ENCODE measurements at regions not wholly inside any gene's neighbourhood (a gene's known extent, or its start where the extent isn't known, plus 50 kb on each side); places are given as distances from the start of the nearest gene placed in this dataset.

- TF ChIP-seq JUN (IDR thresholded peaks at IDR 0.05; ENCODE audit: low read depth, low read length) (no peak), RAD21 (IDR thresholded peaks at IDR 0.05 in 1 of 2, conservative IDR thresholded peaks at IDR 0.05 in 1 of 2; ENCODE audit: low read depth in 2 of 2, low read length in 2 of 2) (peak; percentile 37 to 43; a peak in 3 of 4 replicates), NRF1 (IDR thresholded peaks at IDR 0.05; ENCODE audit: low read depth, low read length) (no peak), POLR2A (IDR thresholded peaks at IDR 0.05; ENCODE audit: control extremely low read depth in 1 of 2, low read depth in 2 of 2, low read length in 2 of 2) (no peak), SIN3A (conservative IDR thresholded peaks at IDR 0.05 in 1 of 2, IDR thresholded peaks at IDR 0.05 in 1 of 2; ENCODE audit: low read depth in 1 of 2, low read length in 2 of 2) (no peak), CEBPB (IDR thresholded peaks at IDR 0.05; ENCODE audit: low read depth, low read length) (no peak), CBX5 (IDR thresholded peaks at IDR 0.05; ENCODE audit: low read depth, low read length) (no peak), TAF1 (IDR thresholded peaks at IDR 0.05; ENCODE audit: low read depth, low read length) (no peak), EZH2 (IDR thresholded peaks at IDR 0.05; ENCODE audit: low read depth, low read length, severe bottlenecking) (no peak), CHD1 (IDR thresholded peaks at IDR 0.05; ENCODE audit: low read depth, low read length) (no peak)
- TF ChIP-seq, protein P1, sequence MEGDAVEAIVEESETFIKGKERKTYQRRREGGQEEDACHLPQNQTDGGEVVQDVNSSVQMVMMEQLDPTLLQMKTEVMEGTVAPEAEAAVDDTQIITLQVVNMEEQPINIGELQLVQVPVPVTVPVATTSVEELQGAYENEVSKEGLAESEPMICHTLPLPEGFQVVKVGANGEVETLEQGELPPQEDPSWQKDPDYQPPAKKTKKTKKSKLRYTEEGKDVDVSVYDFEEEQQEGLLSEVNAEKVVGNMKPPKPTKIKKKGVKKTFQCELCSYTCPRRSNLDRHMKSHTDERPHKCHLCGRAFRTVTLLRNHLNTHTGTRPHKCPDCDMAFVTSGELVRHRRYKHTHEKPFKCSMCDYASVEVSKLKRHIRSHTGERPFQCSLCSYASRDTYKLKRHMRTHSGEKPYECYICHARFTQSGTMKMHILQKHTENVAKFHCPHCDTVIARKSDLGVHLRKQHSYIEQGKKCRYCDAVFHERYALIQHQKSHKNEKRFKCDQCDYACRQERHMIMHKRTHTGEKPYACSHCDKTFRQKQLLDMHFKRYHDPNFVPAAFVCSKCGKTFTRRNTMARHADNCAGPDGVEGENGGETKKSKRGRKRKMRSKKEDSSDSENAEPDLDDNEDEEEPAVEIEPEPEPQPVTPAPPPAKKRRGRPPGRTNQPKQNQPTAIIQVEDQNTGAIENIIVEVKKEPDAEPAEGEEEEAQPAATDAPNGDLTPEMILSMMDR (IDR thresholded peaks at IDR 0.05; ENCODE audit: control extremely low read depth in 1 of 3, insufficient read depth in 1 of 3, low read depth in 1 of 3, low read length in 3 of 3), result peak in 1 of 3 experiments; percentile 35; a peak in 2 of 4 replicates
These were observed 293.7 kb downstream of the RNF144B start for GRCh38 chr6:18680842-18681241.

Data from H1 (cell line).